Astrocyte (in vitro differentiated cells and primary cell): ENCODE measurements at regions not wholly inside any gene's neighbourhood (a gene's known extent, or its start where the extent isn't known, plus 50 kb on each side); places are given as distances from the start of the nearest gene placed in this dataset.

Source experiments
- DNase-seq: peaks from one replicate; pipeline ENCODE4 v3.0.0-alpha.2; 2010; ENCODE audit warnings: low read depth
- FAIRE-seq: peaks from 2 replicates; lab custom pipeline; 2011; peaks lifted over from hg19 to GRCh38; lab: Jason Lieb, UNC
- H2AFZ ChIP-seq: 2 replicates; pipeline ENCODE4 v1.6.0; 2012; ENCODE audit warnings: low read depth, low read length, inconsistent platforms
- H3K27ac ChIP-seq: 2 replicates; pipeline ENCODE4 v1.5.1; 2011; ENCODE audit warnings: low read depth, low read length, inconsistent platforms
- H3K27me3 ChIP-seq: 2 replicates; pipeline ENCODE4 v1.6.0; 2011; ENCODE audit warnings: low read length, inconsistent platforms; ENCODE audit not compliant: insufficient read depth
- H3K36me3 ChIP-seq: 2 replicates; pipeline ENCODE4 v1.5.1; 2011; ENCODE audit warnings: low read length, inconsistent platforms; ENCODE audit not compliant: insufficient read depth
- H3K4me1 ChIP-seq: 2 replicates; pipeline ENCODE4 v1.5.1; 2011; ENCODE audit warnings: low read length, inconsistent platforms; ENCODE audit not compliant: insufficient read depth
- H3K4me2 ChIP-seq: 2 replicates; pipeline ENCODE4 v1.6.0; 2012; ENCODE audit warnings: low read length, inconsistent platforms
- H3K4me3 ChIP-seq: 2 replicates; pipeline ENCODE4 v1.5.1; 2011; ENCODE audit warnings: low read depth, mild to moderate bottlenecking, low read length, inconsistent platforms; ENCODE audit not compliant: insufficient read depth
- H3K79me2 ChIP-seq: 2 replicates; pipeline ENCODE4 v1.6.0; 2012; ENCODE audit warnings: mild to moderate bottlenecking, low read length, inconsistent platforms; ENCODE audit not compliant: insufficient read depth
- H3K9ac ChIP-seq: 2 replicates; pipeline ENCODE4 v1.6.0; 2012; ENCODE audit warnings: mild to moderate bottlenecking, low read length, inconsistent platforms
- H3K9me3 ChIP-seq: 2 replicates; pipeline ENCODE4 v1.5.1; 2012; ENCODE audit warnings: low read depth, mild to moderate bottlenecking, low read length, inconsistent platforms; ENCODE audit not compliant: insufficient read depth
- H4K20me1 ChIP-seq: 2 replicates; pipeline ENCODE4 v1.6.0; 2012; ENCODE audit warnings: low read length, inconsistent platforms; ENCODE audit not compliant: insufficient read depth
- H3K27ac Mint-ChIP-seq: one replicate; pipeline ENCODE4 v1.8.0; 2021; ENCODE audit warnings: mild to moderate bottlenecking, mixed read lengths; ENCODE audit not compliant: unreplicated experiment
- H3K27me3 Mint-ChIP-seq: one replicate; pipeline ENCODE4 v1.8.0; 2021; ENCODE audit warnings: low read depth, mixed read lengths; ENCODE audit not compliant: unreplicated experiment
- H3K36me3 Mint-ChIP-seq: one replicate; pipeline ENCODE4 v1.8.0; 2021; ENCODE audit warnings: low read depth, mixed read lengths; ENCODE audit not compliant: unreplicated experiment
- H3K4me1 Mint-ChIP-seq: one replicate; pipeline ENCODE4 v1.8.0; 2021; ENCODE audit warnings: low read depth, mixed read lengths; ENCODE audit not compliant: unreplicated experiment
- H3K4me3 Mint-ChIP-seq: one replicate; pipeline ENCODE4 v1.8.0; 2021; ENCODE audit warnings: mild to moderate bottlenecking, moderate library complexity, mixed read lengths; ENCODE audit not compliant: unreplicated experiment
- H3K9me3 Mint-ChIP-seq: one replicate; pipeline ENCODE4 v1.8.0; 2021; ENCODE audit warnings: mild to moderate bottlenecking, mixed read lengths; ENCODE audit not compliant: unreplicated experiment
- EZH2 ChIP-seq: IDR thresholded peaks from 2 replicates; pipeline ENCODE4 v1.6.1; 2012; ENCODE audit warnings: mild to moderate bottlenecking, low read length, inconsistent platforms; ENCODE audit not compliant: insufficient read depth
- TF ChIP-seq, protein P1 (sequence below): IDR thresholded peaks from 2 replicates; pipeline ENCODE4 v1.5.1; 2011; ENCODE audit warnings: low read depth, mild to moderate bottlenecking, inconsistent platforms, low read length, moderate library complexity; ENCODE audit not compliant: insufficient read depth

DNA sequence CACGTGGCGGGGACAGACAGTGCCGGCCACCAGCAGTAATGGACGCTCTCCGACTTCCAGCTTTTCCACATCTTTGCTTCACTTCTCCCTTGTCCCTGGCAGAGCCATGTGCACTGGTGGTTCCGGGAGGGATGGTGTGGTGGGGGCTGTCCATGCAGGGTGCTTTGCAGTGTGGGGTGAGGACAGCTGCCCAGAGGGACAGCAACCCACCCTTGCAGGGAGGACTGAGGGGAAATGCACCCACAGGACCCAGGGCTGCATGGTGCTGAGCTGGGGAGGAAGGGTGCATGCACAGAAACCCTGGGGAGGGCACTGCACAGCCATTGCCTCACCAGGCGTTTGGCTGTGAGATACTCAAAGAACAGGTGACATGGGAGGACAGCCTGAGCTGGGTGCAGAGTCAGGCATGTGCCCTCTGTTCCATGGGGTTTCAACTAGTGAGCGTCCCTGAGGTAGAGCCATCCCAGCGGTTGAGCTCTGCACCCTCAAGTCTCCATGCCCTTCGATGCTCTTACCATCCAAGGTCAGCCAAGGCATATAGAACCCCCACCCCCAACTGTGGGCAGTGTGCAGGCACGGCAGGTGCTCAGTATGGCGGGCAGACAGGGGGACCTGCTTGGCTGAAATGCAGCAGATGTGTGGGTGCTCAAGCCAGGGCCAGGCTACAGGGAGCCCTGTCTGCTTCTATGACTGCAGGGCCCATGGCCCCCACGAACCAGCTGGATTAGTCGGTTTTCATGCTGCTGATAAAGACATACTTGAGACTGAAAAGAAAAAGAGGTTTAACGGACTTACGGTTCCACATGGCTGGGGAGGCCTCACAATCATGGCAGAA, 239.7 kb downstream of the TTLL2 start:
- Histone ChIP-seq H3K9ac (no peak overlapping the region), H3K4me2 (no peak overlapping the region), H3K36me3 (no peaks in the 10 kb centered on the region), H3K9me3 (no peaks in the 10 kb centered on the region), H3K4me1 (no peaks in the 10 kb centered on the region), H3K79me2 (no peaks in the 10 kb centered on the region), H3K27ac (no peak overlapping the region), H4K20me1 (no peaks in the 10 kb centered on the region), H3K4me3 (no peak overlapping the region), H3K27me3 (no peaks in the 10 kb centered on the region), H2AFZ (no peak overlapping the region)
- Mint-ChIP-seq H3K27ac (no peak overlapping the region), H3K36me3 (no peaks in the 10 kb centered on the region), H3K4me3 (no peak overlapping the region), H3K4me1 (peaks cover 2% of the 10 kb centered on the region), H3K9me3 (peaks cover 3% of the 10 kb centered on the region), H3K27me3 (peaks cover 33% of the 10 kb centered on the region)
- DNase-seq (no peak), FAIRE-seq (no peak)
- TF ChIP-seq, protein P1, sequence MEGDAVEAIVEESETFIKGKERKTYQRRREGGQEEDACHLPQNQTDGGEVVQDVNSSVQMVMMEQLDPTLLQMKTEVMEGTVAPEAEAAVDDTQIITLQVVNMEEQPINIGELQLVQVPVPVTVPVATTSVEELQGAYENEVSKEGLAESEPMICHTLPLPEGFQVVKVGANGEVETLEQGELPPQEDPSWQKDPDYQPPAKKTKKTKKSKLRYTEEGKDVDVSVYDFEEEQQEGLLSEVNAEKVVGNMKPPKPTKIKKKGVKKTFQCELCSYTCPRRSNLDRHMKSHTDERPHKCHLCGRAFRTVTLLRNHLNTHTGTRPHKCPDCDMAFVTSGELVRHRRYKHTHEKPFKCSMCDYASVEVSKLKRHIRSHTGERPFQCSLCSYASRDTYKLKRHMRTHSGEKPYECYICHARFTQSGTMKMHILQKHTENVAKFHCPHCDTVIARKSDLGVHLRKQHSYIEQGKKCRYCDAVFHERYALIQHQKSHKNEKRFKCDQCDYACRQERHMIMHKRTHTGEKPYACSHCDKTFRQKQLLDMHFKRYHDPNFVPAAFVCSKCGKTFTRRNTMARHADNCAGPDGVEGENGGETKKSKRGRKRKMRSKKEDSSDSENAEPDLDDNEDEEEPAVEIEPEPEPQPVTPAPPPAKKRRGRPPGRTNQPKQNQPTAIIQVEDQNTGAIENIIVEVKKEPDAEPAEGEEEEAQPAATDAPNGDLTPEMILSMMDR, result no peak
- TF ChIP-seq EZH2, result no peak

DNA sequence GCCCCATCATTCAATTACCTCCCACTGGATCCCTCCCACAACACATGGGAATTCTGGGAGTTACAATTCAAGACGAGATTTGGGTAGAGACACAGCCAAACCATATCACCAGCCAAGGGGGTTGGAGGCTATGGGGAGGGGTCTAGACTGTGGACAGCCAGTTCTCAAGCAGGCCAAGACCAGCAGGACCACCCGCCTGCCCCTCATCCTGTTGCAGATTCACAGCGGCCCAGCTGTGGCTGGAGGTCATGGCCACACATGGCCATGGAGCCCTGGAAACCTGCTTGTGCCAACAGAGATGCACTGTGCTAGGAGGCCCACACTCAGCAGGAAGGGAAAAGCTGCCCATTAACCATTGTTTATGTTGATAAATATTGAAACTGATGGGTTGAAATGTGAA, 240.5 kb downstream of the TTLL2 start:
- Histone ChIP-seq H2AFZ (no peak overlapping the region), H3K9ac (no peak overlapping the region), H3K79me2 (no peaks in the 10 kb centered on the region), H3K27me3 (no peaks in the 10 kb centered on the region), H3K4me1 (no peaks in the 10 kb centered on the region), H3K4me2 (no peak overlapping the region), H3K4me3 (no peak overlapping the region), H3K36me3 (no peaks in the 10 kb centered on the region), H3K9me3 (no peaks in the 10 kb centered on the region), H4K20me1 (no peaks in the 10 kb centered on the region), H3K27ac (no peak overlapping the region)
- H3K9me3 Mint-ChIP-seq, result peaks cover 3% of the 10 kb centered on the region
- H3K36me3 Mint-ChIP-seq, result no peaks in the 10 kb centered on the region
- H3K4me1 Mint-ChIP-seq, result peaks cover 2% of the 10 kb centered on the region
- H3K27ac Mint-ChIP-seq, result no peak overlapping the region
- DNase-seq (no peak), FAIRE-seq (no peak)
- TF ChIP-seq, protein P1, result no peak
- no peak for TF ChIP-seq EZH2
- peaks cover 38% of the 10 kb centered on the region for H3K27me3 Mint-ChIP-seq
- H3K4me3 Mint-ChIP-seq, result no peak overlapping the region
